H1 (cell line): ENCODE measurements at regions not wholly inside any gene's neighbourhood (a gene's known extent, or its start where the extent isn't known, plus 50 kb on each side); places are given as distances from the start of the nearest gene placed in this dataset.

Experiments used
- CTCF ChIA-PET: fragments of 300-600 bp; sonication (Branson Sonifier 250); formaldehyde crosslinking; loops from one replicate; lab custom pipeline; 2021; ENCODE audit not compliant: partially characterized antibody; lab: Charles Lee
- POLR2A ChIA-PET: fragments of 300-600 bp; sonication (Branson Sonifier 250); formaldehyde crosslinking; loops from one replicate; lab custom pipeline; 2021; ENCODE audit warnings: inconsistent platforms; ENCODE audit not compliant: partially characterized antibody; lab: Charles Lee
- DNase-seq, 2 experiments: peaks; one replicate each; pipeline versions ENCODE4 v3.0.0 to v3.0.0-alpha.2; 2010 to 2022; ENCODE audit warnings: low spot score in 2 of 2, low read depth in 1 of 2, mixed read lengths in 1 of 2
- FAIRE-seq: peaks from 2 replicates; lab custom pipeline; 2011; peaks lifted over from hg19 to GRCh38; lab: Jason Lieb, UNC
- H2AFZ ChIP-seq: 2 replicates; pipeline ENCODE4 v1.8.1; 2012; ENCODE audit warnings: low read length, inconsistent platforms
- H2AK5ac ChIP-seq: 2 replicates; pipeline ENCODE4 v1.6.1; 2013; ENCODE audit warnings: low read depth, low read length
- H2BK120ac ChIP-seq: replicated peaks from 2 replicates; pipeline ENCODE3; 2013; ENCODE audit warnings: low read depth, low read length, inconsistent platforms
- H2BK12ac ChIP-seq: 2 replicates; pipeline ENCODE4 v1.6.1; 2013; ENCODE audit warnings: low read depth, low read length
- H2BK15ac ChIP-seq: 2 replicates; pipeline ENCODE4 v1.6.1; 2013; ENCODE audit warnings: low read length
- H2BK20ac ChIP-seq: 2 replicates; pipeline ENCODE4 v1.6.1; 2013; ENCODE audit warnings: low read length
- H2BK5ac ChIP-seq: 2 replicates; pipeline ENCODE4 v1.6.1; 2013; ENCODE audit warnings: low read depth, low read length
- H3K14ac ChIP-seq: 2 replicates; pipeline ENCODE4 v1.6.1; 2013; ENCODE audit warnings: inconsistent platforms; ENCODE audit not compliant: insufficient read length
- H3K18ac ChIP-seq: 2 replicates; pipeline ENCODE4 v1.6.1; 2013; ENCODE audit warnings: low read length; ENCODE audit errors: extremely low read depth
- H3K23ac ChIP-seq: 2 replicates; pipeline ENCODE4 v1.6.1; 2013; ENCODE audit warnings: inconsistent platforms; ENCODE audit not compliant: insufficient read length
- H3K23me2 ChIP-seq: 2 replicates; pipeline ENCODE4 v1.6.1; 2013; ENCODE audit warnings: low read depth, low read length
- H3K27ac ChIP-seq: 2 replicates; pipeline ENCODE4 v1.6.1; 2011; ENCODE audit warnings: low read depth, low read length, inconsistent platforms
- H3K27me3 ChIP-seq, 4 experiments: replicated peaks in 1 of 4; 1 replicate in 1 of 4; 2 replicates in 3 of 4; pipeline versions ENCODE4 v1.6.1 to v1.8.1; 2011 to 2013; ENCODE audit warnings: low read length in 3 of 4, mild to moderate bottlenecking in 3 of 4, inconsistent platforms in 2 of 4, mixed read lengths in 2 of 4, moderate library complexity in 1 of 4; ENCODE audit not compliant: control insufficient read depth in 3 of 4, insufficient read depth in 3 of 4; ENCODE audit errors: extremely low read depth in 1 of 4
- H3K36me3 ChIP-seq, 4 experiments: 2 replicates each; pipeline versions ENCODE4 v1.6.1 to v1.8.1; 2011 to 2013; ENCODE audit warnings: mild to moderate bottlenecking in 4 of 4, low read length in 3 of 4, moderate library complexity in 2 of 4, control low read depth in 1 of 4, inconsistent platforms in 1 of 4; ENCODE audit not compliant: insufficient read depth in 4 of 4, control insufficient read depth in 2 of 4
- H3K4ac ChIP-seq: replicated peaks from 2 replicates; pipeline ENCODE3; 2013; ENCODE audit warnings: low read length, low read depth, mixed read lengths, inconsistent platforms; ENCODE audit not compliant: insufficient read length
- H3K4me1 ChIP-seq, 4 experiments: replicated peaks in 1 of 4; 1 replicate in 1 of 4; 2 replicates in 3 of 4; pipeline versions ENCODE4 v1.6.1 to v1.8.1; 2011 to 2013; ENCODE audit warnings: low read length in 3 of 4, inconsistent platforms in 2 of 4, mixed read lengths in 1 of 4; ENCODE audit not compliant: insufficient read depth in 4 of 4, control insufficient read depth in 3 of 4
- H3K4me2 ChIP-seq, 2 experiments: 2 replicates each; pipeline versions ENCODE4 v1.6.1 to v1.8.1; 2011 to 2013; ENCODE audit warnings: low read depth in 2 of 2, low read length in 2 of 2, control low read depth in 1 of 2, inconsistent platforms in 1 of 2, mild to moderate bottlenecking in 1 of 2; ENCODE audit not compliant: insufficient read depth in 1 of 2
- H3K4me3 ChIP-seq, 4 experiments: fragments of 200-600, 300-600 bp in 1 of 4; sonication (generic), shearing (Covaris generic), sonication (Bioruptor Twin) in 1 of 4; 2 replicates each; pipeline versions ENCODE4 v1.5.1 to v1.8.1; 2011 to 2016; ENCODE audit warnings: low read length in 4 of 4, low read depth in 3 of 4, control low read depth in 2 of 4, inconsistent platforms in 2 of 4, mild to moderate bottlenecking in 2 of 4, mixed read lengths in 1 of 4, moderate library complexity in 1 of 4; ENCODE audit not compliant: insufficient read depth in 2 of 4; ENCODE audit errors: extremely low read depth in 1 of 4
- H3K56ac ChIP-seq: replicated peaks from 2 replicates; pipeline ENCODE3; 2013; ENCODE audit warnings: low read depth, mild to moderate bottlenecking, mixed read lengths, low read length, inconsistent platforms; ENCODE audit not compliant: insufficient read length
- H3K79me1 ChIP-seq: 2 replicates; pipeline ENCODE4 v1.6.1; 2013; ENCODE audit warnings: low read depth, low read length, control low read depth
- H3K79me2 ChIP-seq, 2 experiments: 2 replicates each; pipeline versions ENCODE4 v1.6.1 to v1.8.1; 2012 to 2013; ENCODE audit warnings: low read length in 2 of 2, mild to moderate bottlenecking in 2 of 2, inconsistent platforms in 1 of 2; ENCODE audit not compliant: insufficient read depth in 2 of 2, control insufficient read depth in 1 of 2
- H3K9ac ChIP-seq, 4 experiments: replicated peaks in 1 of 4; 1 replicate in 1 of 4; 2 replicates in 3 of 4; pipeline versions ENCODE4 v1.6.1 to v1.8.1; 2011 to 2013; ENCODE audit warnings: low read depth in 3 of 4, low read length in 3 of 4, control low read depth in 2 of 4, mild to moderate bottlenecking in 2 of 4, moderate library complexity in 2 of 4, inconsistent platforms in 1 of 4; ENCODE audit errors: extremely low read depth in 1 of 4
- H3K9me3 ChIP-seq, 2 experiments: 2 replicates each; pipeline versions ENCODE4 v1.6.1 to v1.8.1; 2012 to 2013; ENCODE audit warnings: mild to moderate bottlenecking in 2 of 2, moderate library complexity in 2 of 2, control low read depth in 1 of 2, inconsistent platforms in 1 of 2, low read depth in 1 of 2, low read length in 1 of 2, mixed read lengths in 1 of 2; ENCODE audit not compliant: insufficient read depth in 2 of 2
- H4K20me1 ChIP-seq, 2 experiments: replicated peaks in 1 of 2; 2 replicates each; pipeline versions ENCODE3 to v1.8.1; 2011 to 2013; ENCODE audit warnings: inconsistent platforms in 2 of 2, low read length in 2 of 2, mild to moderate bottlenecking in 1 of 2; ENCODE audit not compliant: insufficient read depth in 2 of 2, control insufficient read depth in 1 of 2
- H4K5ac ChIP-seq: 2 replicates; pipeline ENCODE4 v1.6.1; 2013; ENCODE audit warnings: low read length, low read depth, mixed read lengths, inconsistent platforms; ENCODE audit not compliant: insufficient read length
- H4K8ac ChIP-seq: 2 replicates; pipeline ENCODE4 v1.8.0; 2013; ENCODE audit warnings: mild to moderate bottlenecking, moderate library complexity, low read length, inconsistent platforms; ENCODE audit not compliant: insufficient read depth; ENCODE audit errors: extremely low read depth
- H4K91ac ChIP-seq: replicated peaks from 2 replicates; pipeline ENCODE3; 2013; ENCODE audit warnings: low read length, mixed read lengths, inconsistent platforms; ENCODE audit not compliant: insufficient read length
- CREB1 ChIP-seq: IDR thresholded peaks from 2 replicates; pipeline ENCODE4 v1.6.1; 2012; ENCODE audit warnings: inconsistent platforms
- KDM4A ChIP-seq: IDR thresholded peaks from one replicate; pipeline ENCODE4 v1.7.1; 2012; ENCODE audit warnings: low read depth, mild to moderate bottlenecking, moderate library complexity, low read length, inconsistent platforms; ENCODE audit not compliant: severe bottlenecking
- SP1 ChIP-seq: IDR thresholded peaks from 2 replicates; pipeline ENCODE4 v1.6.1; 2011; ENCODE audit warnings: low read depth, low read length
- TBP ChIP-seq: IDR thresholded peaks from 2 replicates; pipeline ENCODE4 v1.6.1; 2011; ENCODE audit warnings: low read depth, low read length, improper control_type of control experiment
- TEAD4 ChIP-seq: IDR thresholded peaks from 2 replicates; pipeline ENCODE4 v1.6.1; 2012; ENCODE audit warnings: low read depth, low read length, inconsistent platforms, mixed read lengths
- WGBS, 2 experiments: shearing (Covaris generic) in 1 of 2; methylation state at CpG; one replicate each; pipeline versions ENCODE4 v1.1.6 to v1.1.7; 2013 to 2015; ENCODE audit warnings: low lambda C conversion rate in 2 of 2, mixed read lengths in 2 of 2, inconsistent platforms in 1 of 2, low coverage in 1 of 2, missing lambda C conversion rate in 1 of 2; ENCODE audit not compliant: insufficient replicate concordance in 2 of 2, insufficient coverage in 1 of 2, insufficient read length in 1 of 2; ENCODE audit errors: extremely low coverage in 1 of 2, missing lambda C conversion rate in 1 of 2; 5-methylcytosine and 5-hydroxymethylcytosine counted together
- TF ChIP-seq, protein P1 (sequence below), 3 experiments: IDR thresholded peaks; 1 replicate in 2 of 3; 2 replicates in 1 of 3; pipeline versions ENCODE4 v1.5.1 to v1.6.1; 2011; ENCODE audit warnings: low read length in 3 of 3, mild to moderate bottlenecking in 3 of 3, inconsistent platforms in 2 of 3, low read depth in 1 of 3, moderate library complexity in 1 of 3; ENCODE audit not compliant: insufficient read depth in 1 of 3; ENCODE audit errors: control extremely low read depth in 1 of 3

GRCh38 chr10:129253161-129253864, 213.7 kb upstream of the MGMT start:
- Histone ChIP-seq H3K23me2 (no peaks in the 10 kb centered on the region), H3K9ac (no peak overlapping the region), H3K79me2 (no peaks in the 10 kb centered on the region), H2BK5ac (no peak overlapping the region), H3K4me1 (no peaks in the 10 kb centered on the region; a peak in 1 of 7 replicates), H4K91ac (no peak overlapping the region), H4K8ac (no peak overlapping the region), H4K5ac (no peak overlapping the region), H3K56ac (no peak overlapping the region), H3K79me1 (no peaks in the 10 kb centered on the region), H2AK5ac (no peak overlapping the region), H2BK120ac (no peak overlapping the region), H3K14ac (no peak overlapping the region), H2AFZ (no peak overlapping the region), H2BK12ac (no peak overlapping the region), H3K9me3 (no peaks in the 10 kb centered on the region), H3K36me3 (no peaks in the 10 kb centered on the region), H3K4ac (no peak overlapping the region), H3K23ac (no peak overlapping the region), H3K27me3 (no peaks in the 10 kb centered on the region), H3K4me2 (no peak overlapping the region), H2BK20ac (no peak overlapping the region), H2BK15ac (no peak overlapping the region), H3K27ac (no peak overlapping the region), H3K18ac (no peak overlapping the region), H3K4me3 (no peak overlapping the region), H4K20me1 (no peaks in the 10 kb centered on the region)
- TF ChIP-seq CREB1 (no peak), TBP (no peak), SP1 (no peak), TEAD4 (peak; percentile 87; the same call in 1 of the 2 replicates), KDM4A (no peak)
- TF ChIP-seq, protein P1, sequence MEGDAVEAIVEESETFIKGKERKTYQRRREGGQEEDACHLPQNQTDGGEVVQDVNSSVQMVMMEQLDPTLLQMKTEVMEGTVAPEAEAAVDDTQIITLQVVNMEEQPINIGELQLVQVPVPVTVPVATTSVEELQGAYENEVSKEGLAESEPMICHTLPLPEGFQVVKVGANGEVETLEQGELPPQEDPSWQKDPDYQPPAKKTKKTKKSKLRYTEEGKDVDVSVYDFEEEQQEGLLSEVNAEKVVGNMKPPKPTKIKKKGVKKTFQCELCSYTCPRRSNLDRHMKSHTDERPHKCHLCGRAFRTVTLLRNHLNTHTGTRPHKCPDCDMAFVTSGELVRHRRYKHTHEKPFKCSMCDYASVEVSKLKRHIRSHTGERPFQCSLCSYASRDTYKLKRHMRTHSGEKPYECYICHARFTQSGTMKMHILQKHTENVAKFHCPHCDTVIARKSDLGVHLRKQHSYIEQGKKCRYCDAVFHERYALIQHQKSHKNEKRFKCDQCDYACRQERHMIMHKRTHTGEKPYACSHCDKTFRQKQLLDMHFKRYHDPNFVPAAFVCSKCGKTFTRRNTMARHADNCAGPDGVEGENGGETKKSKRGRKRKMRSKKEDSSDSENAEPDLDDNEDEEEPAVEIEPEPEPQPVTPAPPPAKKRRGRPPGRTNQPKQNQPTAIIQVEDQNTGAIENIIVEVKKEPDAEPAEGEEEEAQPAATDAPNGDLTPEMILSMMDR (IDR thresholded peaks at IDR 0.05; ENCODE audit: control extremely low read depth in 1 of 3, insufficient read depth in 1 of 3, low read depth in 1 of 3, low read length in 3 of 3): peak; percentile 2 to 27 (median 8); a peak in 2 of 4 replicates
- ChIA-PET POLR2A (interaction anchor here (0.7 kb wide), 1 partner anchor 1818 kb away, joined by 3 read pairs; no protein-coding TSS in a partner anchor), CTCF (interaction anchor here (0.6 to 2.5 kb wide), 7 partner anchors 9 to 642 kb away, joined by 3 to 8 read pairs (median 4); no protein-coding TSS in a partner anchor)
- no peak for DNase-seq
- FAIRE-seq: no peak
- WGBS, 2 experiments: 92% methylated on average over 12 of the region's 12 CpGs; no CpG with 5 or more reads in 1 of the 2 experiments
